K562 (cell line): ENCODE measurements at regions not wholly inside any gene's neighbourhood (a gene's known extent, or its start where the extent isn't known, plus 50 kb on each side); places are given as distances from the start of the nearest gene placed in this dataset.
A peak's percentile ranks its signal among the peaks of the same experiment; 100 is the strongest.

Experiments
- BRD4 ChIP-seq: fragments of 200-600 bp; sonication (generic); IDR thresholded peaks from 2 replicates; pipeline ENCODE4 v1.6.1; 2017; ENCODE audit warnings: inconsistent platforms
- CREB1 ChIP-seq, 2 experiments: sonication (generic) in 1 of 2; formaldehyde crosslinking in 1 of 2; IDR thresholded peaks; 2 replicates each; pipeline versions ENCODE4 v1.6.1 to v1.8.0; 2012 to 2022; ENCODE audit warnings: inconsistent platforms in 1 of 2, mild to moderate bottlenecking in 1 of 2, missing genetic modification reagents in 1 of 2, moderate library complexity in 1 of 2
- ILF3 ChIP-seq: fragments of 450-650 bp; IDR thresholded peaks from 2 replicates; pipeline ENCODE4 v1.6.1; 2018; ENCODE audit warnings: antibody characterized with exemption, mild to moderate bottlenecking, moderate library complexity, borderline replicate concordance
- MGA ChIP-seq: fragments of 450-650 bp; IDR thresholded peaks from 2 replicates; pipeline ENCODE4 v1.6.1; 2016; ENCODE audit warnings: mild to moderate bottlenecking, moderate library complexity
- NCOA1 ChIP-seq: fragments of 450-650 bp; IDR thresholded peaks from 2 replicates; pipeline ENCODE4 v1.6.1; 2016; ENCODE audit warnings: low read depth
- NONO ChIP-seq, 2 experiments: fragments of 200-400 bp in 1 of 2; fragments of 450-650 bp in 1 of 2; formaldehyde crosslinking in 1 of 2; IDR thresholded peaks; 2 replicates each; pipeline ENCODE4 v1.6.1; 2017; ENCODE audit warnings: low read depth in 2 of 2, mild to moderate bottlenecking in 2 of 2, moderate library complexity in 2 of 2, low read length in 1 of 2
- RAD21 ChIP-seq, 2 experiments: fragments of 250-450 bp in 1 of 2; fragments of 450-650 bp in 1 of 2; sonication (Bioruptor Pico) in 1 of 2; formaldehyde crosslinking in 1 of 2; IDR thresholded peaks in 1 of 2; conservative IDR thresholded peaks in 1 of 2; 2 replicates each; pipeline versions ENCODE4 v1.4.0 to v1.8.0; 2020 to 2022; ENCODE audit warnings: mild to moderate bottlenecking in 2 of 2, moderate library complexity in 1 of 2
- SMAD3 ChIP-seq: fragments of 450-650 bp; formaldehyde crosslinking; conservative IDR thresholded peaks from 2 replicates; pipeline ENCODE4 v1.4.0; 2020; ENCODE audit warnings: mild to moderate bottlenecking
- TCF7L2 ChIP-seq: fragments of 150-350 bp; IDR thresholded peaks from 2 replicates; pipeline ENCODE4 v1.6.1; 2016; ENCODE audit warnings: low read depth, mild to moderate bottlenecking, low read length, moderate library complexity
- ZNF316 ChIP-seq: fragments of 450-650 bp; IDR thresholded peaks from 2 replicates; pipeline ENCODE4 v1.6.1; 2016
- ZNF518B ChIP-seq: fragments of 250-450 bp; sonication (Bioruptor Pico); IDR thresholded peaks from 2 replicates; pipeline ENCODE4 v1.5.0; 2021; ENCODE audit warnings: mild to moderate bottlenecking, moderate library complexity

DNA sequence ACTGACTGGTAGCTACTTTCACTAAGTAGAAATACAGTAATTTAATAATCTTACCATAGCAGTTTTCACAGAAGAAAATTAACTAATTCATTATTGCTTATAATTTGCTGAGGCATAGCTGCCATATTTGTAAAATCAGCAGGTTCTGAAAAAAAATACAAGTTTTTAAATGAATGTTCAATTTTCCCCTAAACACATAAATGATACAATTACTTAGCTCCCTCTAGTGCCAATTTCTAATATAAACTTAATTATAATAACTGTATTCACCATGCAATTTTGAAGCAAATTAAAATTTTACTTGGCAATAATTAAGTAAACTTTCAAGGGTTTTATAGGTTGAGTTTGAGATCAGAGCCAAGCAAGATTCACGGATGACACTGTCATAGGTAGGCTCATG lies 1321.6 kb upstream of the ACVR2A start (continued):
- TF ChIP-seq MGA (no peak), ZNF316 (peak; percentile 45; the same call in 1 of the 2 replicates), ZNF518B (CRISPR knock-in tag) (no peak), CREB1 (IDR thresholded peaks at IDR 0.05) (no peak), CREB1 (CRISPR knock-in tag; IDR thresholded peaks at IDR 0.05) (no peak), SMAD3 (CRISPR knock-in tag) (no peak), NONO (IDR thresholded peaks at IDR 0.05; ENCODE audit: low read depth in 2 of 2, low read length in 1 of 2) (no peak), TCF7L2 (no peak), RAD21 (CRISPR knock-in tag; conservative IDR thresholded peaks at IDR 0.05 in 1 of 2, IDR thresholded peaks at IDR 0.05 in 1 of 2) (peak in 1 of 2 experiments; percentile 20; a peak in 1 of 4 replicates), ILF3 (no peak), BRD4 (no peak), NCOA1 (no peak)
